IMR-90 (cell line): ENCODE measurements at regions not wholly inside any gene's neighbourhood (a gene's known extent, or its start where the extent isn't known, plus 50 kb on each side); places are given as distances from the start of the nearest gene placed in this dataset.

ENCODE experiments used
- ATAC-seq: fragments of 200-7000 bp; cut with Tn5 transposase; 2 replicates; pipeline ENCODE4 v1.9.1; 2020; ENCODE audit warnings: low read depth, mild to moderate bottlenecking, moderate library complexity
- BruUV-seq: library from RNA; stranded (reverse); fragments of 400-500 nt; replicated peaks from 2 replicates; lab custom pipeline; 2021; lab: Mats Ljungman, UMichigan
- CTCF ChIA-PET: fragments of 300-600 bp; formaldehyde crosslinking; extraction: SDS; loops from one replicate; lab custom pipeline; 2021; ENCODE audit warnings: antibody characterized with exemption; lab: Yijun Ruan, JAX
- POLR2A ChIA-PET: fragments of 300-600 bp; sonication (Branson Sonifier 250); formaldehyde crosslinking; loops from one replicate; lab custom pipeline; 2022; ENCODE audit warnings: antibody characterized with exemption; ENCODE audit not compliant: unreplicated experiment; lab: Charles Lee
- DNase-seq: peaks from one replicate; pipeline ENCODE4 v3.0.0; 2013
- H2AFZ ChIP-seq: replicated peaks from 2 replicates; pipeline ENCODE3; 2013; ENCODE audit warnings: low read length, mild to moderate bottlenecking; ENCODE audit not compliant: poor library complexity
- H2AK5ac ChIP-seq: 2 replicates; pipeline ENCODE4 v1.6.1; 2013; ENCODE audit warnings: low read depth, low read length, inconsistent platforms
- H2AK9ac ChIP-seq: replicated peaks from 2 replicates; pipeline ENCODE3; 2013; ENCODE audit warnings: mild to moderate bottlenecking, low read depth, low read length, moderate library complexity; ENCODE audit not compliant: poor library complexity
- H2BK120ac ChIP-seq: 2 replicates; pipeline ENCODE4 v1.6.1; 2013; ENCODE audit warnings: low read depth, low read length, inconsistent platforms
- H2BK15ac ChIP-seq: 3 replicates; pipeline ENCODE4 v1.6.1; 2013; ENCODE audit warnings: low read depth, low read length, inconsistent platforms
- H2BK20ac ChIP-seq: 2 replicates; pipeline ENCODE4 v1.6.1; 2013; ENCODE audit warnings: low read depth, mild to moderate bottlenecking, inconsistent platforms, low read length, moderate library complexity
- H2BK5ac ChIP-seq: 2 replicates; pipeline ENCODE4 v1.6.1; 2013; ENCODE audit warnings: mild to moderate bottlenecking, low read depth, low read length, inconsistent platforms; ENCODE audit not compliant: poor library complexity, severe bottlenecking
- H3K14ac ChIP-seq: replicated peaks from 2 replicates; pipeline ENCODE4 v1.6.1; 2013; ENCODE audit warnings: low read depth, low read length, inconsistent platforms
- H3K18ac ChIP-seq: 2 replicates; pipeline ENCODE4 v1.6.1; 2013; ENCODE audit warnings: low read depth, low read length, control low read depth
- H3K23ac ChIP-seq: 2 replicates; pipeline ENCODE4 v1.6.1; 2013; ENCODE audit warnings: low read depth, low read length, inconsistent platforms
- H3K27ac ChIP-seq: 2 replicates; pipeline ENCODE4 v1.5.1; 2013; ENCODE audit warnings: mild to moderate bottlenecking, control low read depth, low read length; ENCODE audit not compliant: insufficient read depth
- H3K27me3 ChIP-seq: 2 replicates; pipeline ENCODE4 v1.6.1; 2013; ENCODE audit warnings: low read length; ENCODE audit not compliant: control insufficient read depth, insufficient read depth
- H3K36me3 ChIP-seq: 2 replicates; pipeline ENCODE4 v1.6.1; 2013; ENCODE audit warnings: low read length, mixed read lengths; ENCODE audit not compliant: control insufficient read depth, insufficient read depth
- H3K4ac ChIP-seq: 2 replicates; pipeline ENCODE4 v1.6.1; 2013; ENCODE audit warnings: low read depth, low read length, inconsistent platforms
- H3K4me1 ChIP-seq: 2 replicates; pipeline ENCODE4 v1.6.1; 2013; ENCODE audit warnings: low read length, mixed read lengths; ENCODE audit not compliant: control insufficient read depth, insufficient read depth
- H3K4me2 ChIP-seq: 2 replicates; pipeline ENCODE4 v1.6.1; 2013; ENCODE audit warnings: low read depth, mild to moderate bottlenecking, control low read depth, low read length, moderate library complexity
- H3K4me3 ChIP-seq: 2 replicates; pipeline ENCODE4 v1.5.1; 2013; ENCODE audit warnings: low read depth, mild to moderate bottlenecking, control low read depth, low read length, moderate library complexity; ENCODE audit not compliant: insufficient read depth
- H3K56ac ChIP-seq: 2 replicates; pipeline ENCODE4 v1.6.1; 2013; ENCODE audit warnings: low read length, inconsistent platforms; ENCODE audit not compliant: insufficient read depth; ENCODE audit errors: extremely low read depth
- H3K79me1 ChIP-seq, 2 experiments: 2 replicates each; pipeline ENCODE4 v1.6.1; 2013; ENCODE audit warnings: low read length in 2 of 2, inconsistent platforms in 1 of 2, low read depth in 1 of 2
- H3K9ac ChIP-seq: 2 replicates; pipeline ENCODE4 v1.6.1; 2013; ENCODE audit warnings: low read depth, low read length, control low read depth
- H3K9me1 ChIP-seq: 2 replicates; pipeline ENCODE4 v1.6.1; 2013; ENCODE audit warnings: low read length, inconsistent platforms; ENCODE audit not compliant: insufficient read depth
- H3K9me3 ChIP-seq: 2 replicates; pipeline ENCODE4 v1.6.1; 2013; ENCODE audit warnings: low read length; ENCODE audit not compliant: control insufficient read depth, insufficient read depth
- H4K20me1 ChIP-seq: 2 replicates; pipeline ENCODE4 v1.6.1; 2013; ENCODE audit warnings: low read length, inconsistent platforms; ENCODE audit not compliant: insufficient read depth
- H4K5ac ChIP-seq: 2 replicates; pipeline ENCODE4 v1.6.1; 2013; ENCODE audit warnings: mild to moderate bottlenecking, low read depth, low read length, control low read depth
- H4K8ac ChIP-seq, 2 experiments: 2 replicates each; pipeline ENCODE4 v1.6.1; 2013; ENCODE audit warnings: low read depth in 2 of 2, low read length in 2 of 2, control low read depth in 1 of 2, inconsistent platforms in 1 of 2
- H4K91ac ChIP-seq: 2 replicates; pipeline ENCODE4 v1.6.1; 2013; ENCODE audit warnings: low read depth, low read length, inconsistent platforms; ENCODE audit not compliant: insufficient read depth
- BHLHE40 ChIP-seq: fragments of 150-350 bp; IDR thresholded peaks from 2 replicates; pipeline ENCODE4 v1.6.1; 2016; ENCODE audit warnings: mild to moderate bottlenecking, low read depth, low read length
- FOS ChIP-seq: fragments of 150-350 bp; IDR thresholded peaks from 2 replicates; pipeline ENCODE4 v1.6.1; 2016; ENCODE audit warnings: low read depth, low read length
- MAFK ChIP-seq: IDR thresholded peaks from 2 replicates; pipeline ENCODE4 v1.6.1; 2012; ENCODE audit warnings: low read depth, low read length, improper control_type of control experiment
- NFE2L2 ChIP-seq: fragments of 150-350 bp; IDR thresholded peaks from 2 replicates; pipeline ENCODE4 v1.6.1; 2016; ENCODE audit warnings: low read depth, mild to moderate bottlenecking, low read length
- POLR2A ChIP-seq: IDR thresholded peaks from 2 replicates; pipeline ENCODE4 v1.6.1; 2012; ENCODE audit warnings: mild to moderate bottlenecking, low read depth, low read length
- WGBS, 2 experiments: methylation state at CpG; one replicate each; pipeline versions ENCODE4 v1.1.5 to v1.1.7; 2013; ENCODE audit warnings: missing lambda C conversion rate in 2 of 2; ENCODE audit not compliant: insufficient read length in 1 of 2; ENCODE audit errors: extremely low coverage in 2 of 2; 5-methylcytosine and 5-hydroxymethylcytosine counted together
- dilution Hi-C: fragments of 300-500 bp; cut with HindIII; formaldehyde crosslinking; loops from one replicate; pipeline ENCODE4 v1.14.3; 2018; ENCODE audit warnings: low sequenced_read_pairs; ENCODE audit not compliant: unreplicated experiment
- in situ Hi-C: fragments of 300-500 bp; cut with MboI; formaldehyde crosslinking; loops from 3 replicates; pipeline ENCODE4 v1.14.3; 2019; ENCODE audit warnings: low sequenced_read_pairs, inconsistent platforms, mixed read lengths
- intact Hi-C: fragments of 100-400 bp; cut with micrococcal nuclease; formaldehyde crosslinking; loops from 2 replicates; pipeline ENCODE4 v1.10.0; 2022
- TF ChIP-seq, protein P1 (sequence below): conservative IDR thresholded peaks from 2 replicates; pipeline ENCODE4 v1.5.1; 2012; ENCODE audit warnings: mild to moderate bottlenecking, low read depth, low read length, improper control_type of control experiment
- TF ChIP-seq, protein P2 (sequence below): fragments of 150-350 bp; IDR thresholded peaks from 2 replicates; pipeline ENCODE4 v1.6.1; 2016; ENCODE audit warnings: low read depth, mild to moderate bottlenecking, low read length, moderate library complexity, borderline replicate concordance
- TF ChIP-seq, protein P3 (sequence below): fragments of 150-350 bp; IDR thresholded peaks from 2 replicates; pipeline ENCODE4 v1.6.1; 2017; ENCODE audit warnings: mild to moderate bottlenecking, antibody characterized with exemption, low read length, low read depth

DNA sequence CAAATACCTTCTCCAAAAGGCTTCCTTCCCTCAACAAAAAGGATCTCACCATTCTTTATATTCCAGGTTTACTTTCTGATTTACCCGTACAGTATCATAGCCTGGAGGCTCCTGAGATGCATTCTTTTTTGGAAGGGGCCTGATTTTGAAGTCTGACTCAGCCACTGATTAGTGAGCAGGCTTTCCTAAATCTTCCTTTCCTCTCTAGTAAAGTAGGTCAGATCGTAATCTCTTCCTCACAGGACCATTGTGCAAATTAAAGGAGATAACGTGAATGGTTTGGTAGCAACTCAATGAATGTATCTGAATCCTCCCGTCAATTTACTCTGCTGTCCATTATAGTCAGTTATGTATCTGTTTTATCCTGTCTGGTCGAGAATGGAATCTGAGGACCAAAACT is 227.7 kb upstream of the ANO5 start:
- BruUV-seq, result no TSS peak
- no CpG with 5 or more reads among the region's 5 CpGs for WGBS, 2 experiments
- no peaks in the 10 kb centered on the region for H3K4me1 ChIP-seq
- H2AK5ac ChIP-seq, result no peak overlapping the region
- H3K4ac ChIP-seq, result no peak overlapping the region
- ChIA-PET CTCF (no interaction called here), POLR2A (no interaction called here)
- no peak overlapping the region for H2BK15ac ChIP-seq
- ATAC-seq, result no peak
- no peak overlapping the region for H2AFZ ChIP-seq
- H2BK20ac ChIP-seq, result no peak overlapping the region
- no peak overlapping the region for H3K4me3 ChIP-seq
- no peak overlapping the region for H3K18ac ChIP-seq
- no peak overlapping the region for H2AK9ac ChIP-seq
- no peak overlapping the region for H3K4me2 ChIP-seq
- in situ Hi-C loops, result no loop called here
- no peak overlapping the region for H4K91ac ChIP-seq
- H3K79me1 ChIP-seq, result no peaks in the 10 kb centered on the region
- H4K5ac ChIP-seq, result no peak overlapping the region
- peaks cover 4% of the 10 kb centered on the region for H3K9me3 ChIP-seq
- no peak overlapping the region for H3K9ac ChIP-seq
- H3K36me3 ChIP-seq, result no peaks in the 10 kb centered on the region
- dilution Hi-C loops, result no loop called here
- H3K27me3 ChIP-seq, result no peaks in the 10 kb centered on the region
- no peak overlapping the region for H2BK5ac ChIP-seq
- TF ChIP-seq MAFK (no peak), FOS (no peak), POLR2A (no peak), NFE2L2 (no peak), BHLHE40 (no peak)
- TF ChIP-seq, protein P1, sequence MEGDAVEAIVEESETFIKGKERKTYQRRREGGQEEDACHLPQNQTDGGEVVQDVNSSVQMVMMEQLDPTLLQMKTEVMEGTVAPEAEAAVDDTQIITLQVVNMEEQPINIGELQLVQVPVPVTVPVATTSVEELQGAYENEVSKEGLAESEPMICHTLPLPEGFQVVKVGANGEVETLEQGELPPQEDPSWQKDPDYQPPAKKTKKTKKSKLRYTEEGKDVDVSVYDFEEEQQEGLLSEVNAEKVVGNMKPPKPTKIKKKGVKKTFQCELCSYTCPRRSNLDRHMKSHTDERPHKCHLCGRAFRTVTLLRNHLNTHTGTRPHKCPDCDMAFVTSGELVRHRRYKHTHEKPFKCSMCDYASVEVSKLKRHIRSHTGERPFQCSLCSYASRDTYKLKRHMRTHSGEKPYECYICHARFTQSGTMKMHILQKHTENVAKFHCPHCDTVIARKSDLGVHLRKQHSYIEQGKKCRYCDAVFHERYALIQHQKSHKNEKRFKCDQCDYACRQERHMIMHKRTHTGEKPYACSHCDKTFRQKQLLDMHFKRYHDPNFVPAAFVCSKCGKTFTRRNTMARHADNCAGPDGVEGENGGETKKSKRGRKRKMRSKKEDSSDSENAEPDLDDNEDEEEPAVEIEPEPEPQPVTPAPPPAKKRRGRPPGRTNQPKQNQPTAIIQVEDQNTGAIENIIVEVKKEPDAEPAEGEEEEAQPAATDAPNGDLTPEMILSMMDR, result no peak
- TF ChIP-seq, protein P2, sequence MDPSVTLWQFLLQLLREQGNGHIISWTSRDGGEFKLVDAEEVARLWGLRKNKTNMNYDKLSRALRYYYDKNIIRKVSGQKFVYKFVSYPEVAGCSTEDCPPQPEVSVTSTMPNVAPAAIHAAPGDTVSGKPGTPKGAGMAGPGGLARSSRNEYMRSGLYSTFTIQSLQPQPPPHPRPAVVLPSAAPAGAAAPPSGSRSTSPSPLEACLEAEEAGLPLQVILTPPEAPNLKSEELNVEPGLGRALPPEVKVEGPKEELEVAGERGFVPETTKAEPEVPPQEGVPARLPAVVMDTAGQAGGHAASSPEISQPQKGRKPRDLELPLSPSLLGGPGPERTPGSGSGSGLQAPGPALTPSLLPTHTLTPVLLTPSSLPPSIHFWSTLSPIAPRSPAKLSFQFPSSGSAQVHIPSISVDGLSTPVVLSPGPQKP, result no peak
- TF ChIP-seq, protein P3, sequence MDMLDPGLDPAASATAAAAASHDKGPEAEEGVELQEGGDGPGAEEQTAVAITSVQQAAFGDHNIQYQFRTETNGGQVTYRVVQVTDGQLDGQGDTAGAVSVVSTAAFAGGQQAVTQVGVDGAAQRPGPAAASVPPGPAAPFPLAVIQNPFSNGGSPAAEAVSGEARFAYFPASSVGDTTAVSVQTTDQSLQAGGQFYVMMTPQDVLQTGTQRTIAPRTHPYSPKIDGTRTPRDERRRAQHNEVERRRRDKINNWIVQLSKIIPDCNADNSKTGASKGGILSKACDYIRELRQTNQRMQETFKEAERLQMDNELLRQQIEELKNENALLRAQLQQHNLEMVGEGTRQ, result no peak
- no peak overlapping the region for H3K27ac ChIP-seq
- H3K23ac ChIP-seq, result no peak overlapping the region
- H2BK120ac ChIP-seq, result no peak overlapping the region
- intact Hi-C loops, result no loop called here
- no peak overlapping the region for H4K8ac ChIP-seq
- no peak overlapping the region for H3K56ac ChIP-seq
- no peaks in the 10 kb centered on the region for H4K20me1 ChIP-seq
- no peak overlapping the region for H3K14ac ChIP-seq
- no peak for DNase-seq
- no peaks in the 10 kb centered on the region for H3K9me1 ChIP-seq
